NCI-H2029 treated with DMSO at 0.1 percent for 48 hours (cell line): ENCODE measurements at regions not wholly inside any gene's neighbourhood (a gene's known extent, or its start where the extent isn't known, plus 50 kb on each side); places are given as distances from the start of the nearest gene placed in this dataset.

Experiments
- DNase-seq: peaks from one replicate; lab custom pipeline; 2025; lab: John Stamatoyannopoulos, UW

GRCh38 chr6:1118287-1118647 is 193.6 kb upstream of the FOXQ1 start:
- no peak for DNase-seq

GRCh38 chr6:1117530-1118286 is 194.2 kb upstream of the FOXQ1 start:
- DNase-seq, result no peak

GRCh38 chr6:1116149-1116548 is 195.7 kb upstream of the FOXQ1 start:
- DNase-seq, result no peak

GRCh38 chr6:1113916-1114540 is 197.9 kb upstream of the FOXQ1 start:
- DNase-seq, result no peak

- no peak for DNase-seq
Observed at GRCh38 chr6:1111361-1111760, 200.5 kb upstream of the FOXQ1 start.

GRCh38 chr6:1110941-1111349 is 201.0 kb upstream of the FOXQ1 start:
- DNase-seq, result no peak

GRCh38 chr6:1110164-1110563 is 201.7 kb upstream of the FOXQ1 start:
- DNase-seq, result no peak

- no peak for DNase-seq
Observed at GRCh38 chr6:1109134-1109533, 202.8 kb upstream of the FOXQ1 start.

GRCh38 chr6:1108198-1108597 is 203.7 kb upstream of the FOXQ1 start:
- no peak for DNase-seq

GRCh38 chr6:1107578-1107977 is 204.3 kb upstream of the FOXQ1 start:
- DNase-seq, result no peak

GRCh38 chr6:1105833-1106400 is 206.0 kb upstream of the FOXQ1 start:
- no peak for DNase-seq

GRCh38 chr6:1104988-1105670 is 206.8 kb upstream of the FOXQ1 start:
- DNase-seq, result no peak

GRCh38 chr6:1103945-1104623 is 207.8 kb upstream of the FOXQ1 start:
- DNase-seq, result no peak

- DNase-seq, result no peak
Observed at GRCh38 chr6:1103021-1103420, 208.9 kb upstream of the FOXQ1 start.

- DNase-seq, result no peak
Observed at GRCh38 chr6:1100269-1100668, 211.6 kb upstream of the FOXQ1 start.

GRCh38 chr6:1099264-1099663 is 212.6 kb upstream of the FOXQ1 start:
- no peak for DNase-seq

- no peak for DNase-seq
Observed at GRCh38 chr6:1096967-1097765, 214.7 kb upstream of the FOXQ1 start.

- no peak for DNase-seq
Observed at GRCh38 chr6:1094306-1094705, 217.6 kb upstream of the FOXQ1 start.

- no peak for DNase-seq
Observed at GRCh38 chr6:1091900-1092299, 220.0 kb upstream of the FOXQ1 start.

- DNase-seq, result no peak
Observed at GRCh38 chr6:1089859-1090258, 222.0 kb upstream of the FOXQ1 start.

GRCh38 chr6:1088492-1089001 is 223.4 kb upstream of the FOXQ1 start:
- no peak for DNase-seq
